ENCODE measurements at regions not wholly inside any gene's neighbourhood (a gene's known extent, or its start where the extent isn't known, plus 50 kb on each side); places are given as distances from the start of the nearest gene placed in this dataset.

DNA sequence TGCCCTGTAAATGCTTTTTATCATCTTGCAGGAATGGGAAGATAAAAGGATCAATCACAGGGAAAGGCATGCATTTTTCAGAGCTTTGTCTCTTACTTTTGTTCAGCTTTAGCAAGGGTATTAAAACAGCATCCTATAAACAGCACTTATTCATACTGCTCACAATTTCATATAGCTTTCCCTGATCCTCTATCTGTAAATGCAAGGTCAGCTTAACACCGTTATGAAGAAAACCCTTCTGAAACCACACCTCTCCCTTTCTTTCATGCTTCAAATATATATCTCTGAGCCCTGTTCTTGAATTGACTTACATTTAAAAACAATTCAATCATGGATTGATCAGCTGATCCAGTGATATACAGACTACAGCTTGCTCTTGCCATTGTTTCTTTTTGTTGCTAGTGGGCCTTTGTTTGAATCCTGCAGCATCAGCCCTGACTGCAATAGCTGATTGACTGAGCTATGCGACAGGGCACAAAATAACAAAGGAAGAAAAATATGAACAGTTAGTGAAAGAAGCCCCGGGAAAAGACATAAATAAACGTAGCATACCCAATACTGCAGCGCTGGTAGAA, 795.5 kb upstream of the CDH2 start (continued):
- no peak for TF ChIP-seq SAP30 (IDR thresholded peaks at IDR 0.05; ENCODE audit: insufficient read depth, insufficient replicate concordance, low read length)
